OCI-M1 (cell line): ENCODE measurements at regions not wholly inside any gene's neighbourhood (a gene's known extent, or its start where the extent isn't known, plus 50 kb on each side); places are given as distances from the start of the nearest gene placed in this dataset.
"Not testable (repeated sequence)": the region's sequence is repeated elsewhere in the genome, so short reads cannot be mapped to it uniquely, and the experiment has no call there.

Experiments
- DNase-seq: peaks from one replicate; lab custom pipeline; 2025; lab: John Stamatoyannopoulos, UW

DNA sequence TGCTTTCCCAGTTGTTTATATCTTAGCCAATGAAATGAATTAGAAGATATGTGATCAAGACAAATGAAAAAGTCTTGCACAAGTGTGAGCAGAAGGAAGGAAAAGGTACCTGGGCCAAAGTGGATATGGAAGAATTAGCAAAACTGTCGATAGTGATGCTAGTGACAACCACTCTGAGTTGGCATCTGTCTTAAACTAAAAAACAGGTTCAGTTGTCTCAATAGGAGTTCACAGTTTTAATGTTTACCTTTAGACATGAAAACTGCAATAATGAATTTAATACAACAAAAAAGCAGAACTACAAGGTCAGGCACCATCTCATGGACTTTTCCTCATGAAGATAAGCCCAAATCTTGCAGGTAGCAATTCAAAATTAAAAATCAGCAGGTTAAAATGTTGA lies 688.5 kb downstream of the EFNB2 start:
- DNase-seq = no peak

DNA sequence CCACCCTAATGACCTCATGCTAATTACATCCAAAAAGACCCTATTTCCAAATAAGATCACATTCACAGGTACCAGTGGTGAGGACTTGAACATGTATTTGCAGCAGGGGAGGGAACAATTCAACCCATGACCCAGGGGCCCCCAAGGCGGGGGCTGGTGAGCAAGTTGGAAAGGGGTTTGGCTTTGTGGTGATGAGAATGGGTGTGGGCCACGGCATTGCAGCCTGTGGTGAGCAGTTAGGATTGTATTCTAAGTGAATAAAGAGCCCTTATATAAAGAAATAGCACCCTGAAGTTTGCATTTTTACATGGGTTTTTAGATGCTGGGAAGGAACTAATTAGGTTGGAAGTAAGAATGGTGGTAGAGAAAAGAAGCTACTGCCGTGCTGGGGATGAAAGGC lies 694.2 kb downstream of the EFNB2 start:
- DNase-seq = no peak

DNA sequence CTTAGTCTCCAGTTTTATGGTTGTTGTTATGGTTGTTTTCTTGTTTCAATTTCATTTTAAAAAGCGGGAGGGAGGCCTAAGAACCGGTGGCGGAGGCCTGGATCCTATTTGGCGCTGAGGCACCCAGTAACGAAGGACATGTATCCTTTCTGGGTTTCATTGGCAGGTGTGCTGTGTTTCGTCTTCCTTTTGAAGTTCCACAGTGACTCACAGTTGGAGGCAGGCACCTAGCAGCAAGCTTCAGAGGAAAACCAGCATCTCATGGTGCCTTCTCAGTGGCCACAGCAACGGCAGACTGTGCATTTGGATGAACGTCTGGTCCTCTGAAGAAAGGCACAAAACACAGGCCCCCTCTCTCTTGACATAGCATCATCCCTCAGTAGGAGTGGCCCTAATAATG lies 697.2 kb downstream of the EFNB2 start:
- DNase-seq = no peak

DNA sequence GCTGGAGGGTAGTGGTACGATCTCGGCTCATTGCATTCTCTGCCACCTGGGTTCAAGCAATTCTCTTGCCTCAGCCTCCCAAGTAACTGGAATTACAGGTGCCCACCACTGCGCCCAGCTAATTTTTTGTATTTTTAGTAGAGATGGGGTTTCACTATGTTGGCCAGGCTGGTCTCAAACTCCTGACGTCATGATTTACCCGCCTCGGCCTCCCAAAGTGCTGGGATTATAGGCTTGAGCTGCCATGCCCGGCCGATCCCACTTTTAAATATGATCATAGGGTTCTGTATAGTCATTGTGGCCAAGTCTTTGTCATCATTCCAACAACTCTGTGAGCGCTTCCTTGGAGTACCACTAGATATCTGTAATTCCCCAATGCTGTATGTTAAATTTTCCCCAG lies 698.2 kb downstream of the EFNB2 start:
- not testable (repeated sequence) for DNase-seq

DNA sequence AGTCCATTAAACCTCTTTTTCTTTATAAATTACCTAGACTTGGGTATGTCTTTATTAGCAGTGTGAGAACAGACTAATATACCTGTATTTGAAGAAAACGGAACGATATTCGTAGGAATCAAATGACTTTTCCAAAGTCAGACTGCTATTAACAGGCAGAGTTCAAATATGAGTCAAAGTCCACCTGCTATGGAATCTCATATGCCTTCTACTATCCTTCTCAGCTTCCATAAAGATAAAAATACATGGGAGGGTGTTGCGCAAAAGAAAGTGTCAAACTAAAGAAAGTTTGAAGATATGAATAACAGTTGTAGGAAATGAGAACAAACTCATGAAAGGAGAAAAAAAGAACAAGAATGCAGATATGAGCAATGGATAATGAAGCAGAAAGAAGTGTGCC lies 704.6 kb downstream of the EFNB2 start:
- DNase-seq = no peak

DNA sequence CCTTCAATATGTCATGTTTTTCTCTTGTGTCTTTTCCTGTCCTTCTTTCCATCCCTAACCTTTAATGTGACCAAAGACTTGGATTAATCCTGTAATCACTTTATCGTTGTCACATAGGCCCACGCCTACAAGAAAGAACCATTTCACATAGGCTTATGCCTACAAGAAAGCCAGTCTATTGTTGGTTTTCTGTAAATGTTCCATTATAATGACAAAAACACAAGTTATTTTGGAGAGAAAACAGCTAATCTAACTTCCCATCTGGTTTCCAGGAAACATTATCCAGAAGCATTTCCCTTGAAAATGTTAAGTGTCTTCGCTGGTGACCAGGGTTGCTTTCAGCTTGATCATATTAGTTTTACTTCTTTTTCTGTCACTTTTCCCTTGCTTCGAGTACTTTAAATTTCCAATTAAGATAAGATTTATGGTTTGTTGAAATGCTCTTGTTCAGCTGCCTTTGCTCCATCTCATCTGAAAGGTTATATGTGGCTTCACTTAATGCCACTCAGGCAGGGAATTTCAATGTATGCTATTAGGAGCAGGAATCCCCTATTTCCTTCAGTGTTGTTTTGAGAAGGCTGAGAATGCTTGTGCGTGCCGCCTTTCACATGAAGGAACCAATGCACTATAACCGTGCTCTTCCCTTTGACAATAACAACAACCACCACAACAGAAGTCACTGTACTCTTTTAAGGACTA lies 708.2 kb downstream of the EFNB2 start:
- no peak for DNase-seq

DNA sequence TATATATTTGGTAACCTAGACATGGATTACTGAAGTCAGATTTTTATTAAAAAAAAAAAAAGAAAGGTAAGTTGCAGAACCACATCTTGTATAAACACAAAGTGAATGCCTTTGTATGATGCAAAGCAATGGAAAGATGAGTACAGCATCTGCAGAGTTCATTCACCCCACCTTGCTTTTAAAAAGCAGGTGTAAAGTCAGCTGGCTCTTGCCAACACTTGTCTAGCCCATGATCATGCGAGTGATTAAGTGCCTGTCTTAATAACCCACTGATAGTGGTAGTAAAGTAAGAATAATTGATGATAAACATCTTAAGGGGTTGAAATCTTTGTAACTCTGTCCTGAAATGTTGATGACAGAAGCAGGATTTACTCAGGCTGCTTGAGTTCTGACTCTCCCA lies 710.4 kb downstream of the EFNB2 start:
- no peak for DNase-seq

DNA sequence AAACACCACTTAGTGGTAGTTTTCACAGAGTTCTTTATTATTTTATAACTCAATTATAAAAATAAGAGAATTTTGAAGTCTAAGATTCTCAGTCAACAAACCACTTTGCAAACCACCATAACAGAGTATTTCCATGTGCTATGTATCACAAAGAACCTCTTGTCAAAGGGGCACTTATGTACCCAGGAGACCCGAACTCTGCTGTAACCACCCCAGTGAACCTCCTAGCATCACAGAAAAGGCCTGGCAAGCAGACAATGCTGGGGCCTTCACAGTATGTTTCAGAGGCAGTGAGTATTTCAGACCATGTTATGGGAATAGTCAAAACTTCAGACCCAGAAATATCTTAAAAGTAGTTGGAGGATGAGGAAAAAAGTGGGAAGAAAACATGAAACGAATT lies 714.1 kb downstream of the EFNB2 start:
- DNase-seq = no peak

DNA sequence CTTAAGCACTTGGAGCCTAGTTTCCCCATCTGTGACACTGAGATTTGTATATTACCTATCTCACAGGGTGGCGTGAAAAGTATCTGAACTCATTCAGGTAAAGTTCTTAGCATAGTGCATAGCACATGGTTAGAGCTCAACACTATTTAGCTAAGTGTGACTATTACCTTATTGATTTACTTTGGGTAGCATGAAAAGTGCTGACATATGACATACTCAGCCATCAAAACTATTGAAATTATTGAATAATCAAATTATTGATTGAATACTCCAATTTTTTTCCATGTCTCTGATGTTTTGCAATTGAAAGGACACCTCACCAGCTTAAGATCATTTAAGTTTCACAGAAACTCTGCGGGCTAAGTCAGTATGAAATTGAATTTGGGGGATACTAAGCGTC lies 715.0 kb downstream of the EFNB2 start:
- DNase-seq = no peak

DNA sequence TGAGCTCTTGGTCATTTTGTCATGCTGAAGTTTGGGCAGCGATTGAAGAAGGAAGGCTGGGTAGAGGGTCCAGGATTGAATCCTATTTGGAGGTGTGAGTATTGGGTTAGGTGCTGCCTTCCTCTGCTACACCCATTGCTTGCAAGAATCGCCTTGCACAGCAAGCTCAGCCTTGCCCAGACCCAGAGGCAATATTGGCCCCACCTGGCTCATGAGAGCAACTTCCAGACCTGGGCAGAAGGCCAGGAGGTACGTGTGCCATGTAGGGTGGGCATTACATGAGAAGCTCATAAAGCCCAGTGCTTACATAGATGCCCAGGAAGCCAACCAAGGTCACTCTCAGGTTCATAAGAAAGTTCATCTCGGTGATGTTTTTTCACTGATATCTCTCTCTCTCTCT lies 718.0 kb downstream of the EFNB2 start:
- DNase-seq = no peak

DNA sequence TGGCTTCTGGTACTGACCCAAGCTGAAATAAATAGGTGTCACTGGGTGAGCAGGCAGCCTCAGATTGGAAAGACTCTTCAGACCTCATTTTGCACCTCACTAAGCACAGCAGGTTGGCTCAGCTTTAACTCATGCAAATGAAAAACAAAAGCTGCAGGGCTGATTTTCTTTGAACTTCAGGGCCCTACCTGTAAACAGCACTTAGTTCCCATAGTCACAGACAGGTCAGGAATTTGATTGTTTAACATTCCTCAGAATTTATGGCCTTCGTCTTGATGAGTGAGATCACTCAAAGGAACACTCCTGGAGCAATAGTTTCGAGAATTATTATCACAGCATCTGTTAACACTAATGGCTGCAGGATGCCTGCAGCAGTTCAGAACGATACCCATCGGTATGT lies 718.5 kb downstream of the EFNB2 start:
- DNase-seq = no peak

DNA sequence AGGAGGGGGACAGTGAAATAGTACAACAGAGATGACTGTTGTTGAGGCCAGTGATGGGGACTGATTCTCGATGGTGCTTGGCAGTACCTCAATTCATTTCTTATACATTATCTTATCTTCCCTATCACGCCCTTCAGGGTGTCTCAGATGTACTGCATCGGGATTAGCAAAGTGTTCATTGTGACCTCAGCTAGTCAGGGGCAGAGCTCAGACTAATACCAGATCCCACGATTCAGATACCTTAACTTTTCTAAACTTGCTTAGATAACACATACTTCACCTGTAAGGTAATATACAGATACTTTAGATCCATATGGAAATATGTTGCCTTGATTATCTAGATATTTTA lies 720.6 kb downstream of the EFNB2 start:
- DNase-seq = no peak

DNA sequence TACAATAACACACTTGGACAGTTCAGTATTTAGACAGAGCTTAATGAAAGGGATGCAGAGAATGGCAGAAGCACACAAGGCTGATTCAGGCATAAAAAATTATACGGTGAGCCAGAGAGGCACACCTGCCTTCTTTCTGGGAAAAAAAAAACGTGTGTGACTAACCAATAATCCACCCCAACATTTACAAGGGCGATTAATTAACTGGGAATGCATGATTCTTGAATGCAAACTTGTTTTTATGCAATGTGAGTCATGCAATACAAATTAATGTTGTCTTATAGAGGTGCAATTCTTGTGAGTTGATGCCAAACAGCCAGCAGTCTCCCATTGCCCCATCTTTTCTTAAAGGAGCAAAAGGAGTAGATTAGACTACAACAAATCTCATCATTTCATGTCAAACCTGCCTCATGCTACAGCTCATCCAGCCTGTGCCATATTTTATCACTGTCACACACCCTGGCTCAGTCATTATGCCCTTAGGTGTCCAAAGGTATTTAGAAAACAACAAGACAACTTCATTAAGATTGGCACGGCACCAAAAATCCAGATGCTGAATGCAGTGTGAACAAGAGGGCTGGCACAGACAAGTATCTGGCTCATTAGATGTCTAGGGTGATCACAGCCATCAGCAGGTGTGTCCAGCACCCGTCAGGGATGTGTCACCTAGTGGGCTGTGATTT lies 721.1 kb downstream of the EFNB2 start:
- no peak for DNase-seq

DNA sequence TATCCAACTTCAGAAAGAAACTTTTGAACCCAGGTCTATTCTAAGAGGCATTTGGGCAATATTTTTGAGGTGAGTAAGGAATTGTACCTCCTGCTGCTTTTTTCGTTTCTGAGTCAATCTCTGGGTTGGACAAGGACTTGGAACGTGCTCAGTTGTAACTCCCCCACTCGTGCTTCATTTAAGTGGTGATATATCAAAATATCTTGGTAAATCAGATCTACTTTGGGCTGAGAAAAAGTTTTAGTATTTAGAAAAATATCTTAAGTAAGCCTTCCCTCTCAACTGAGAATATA lies 728.9 kb downstream of the EFNB2 start:
- DNase-seq = no peak

DNA sequence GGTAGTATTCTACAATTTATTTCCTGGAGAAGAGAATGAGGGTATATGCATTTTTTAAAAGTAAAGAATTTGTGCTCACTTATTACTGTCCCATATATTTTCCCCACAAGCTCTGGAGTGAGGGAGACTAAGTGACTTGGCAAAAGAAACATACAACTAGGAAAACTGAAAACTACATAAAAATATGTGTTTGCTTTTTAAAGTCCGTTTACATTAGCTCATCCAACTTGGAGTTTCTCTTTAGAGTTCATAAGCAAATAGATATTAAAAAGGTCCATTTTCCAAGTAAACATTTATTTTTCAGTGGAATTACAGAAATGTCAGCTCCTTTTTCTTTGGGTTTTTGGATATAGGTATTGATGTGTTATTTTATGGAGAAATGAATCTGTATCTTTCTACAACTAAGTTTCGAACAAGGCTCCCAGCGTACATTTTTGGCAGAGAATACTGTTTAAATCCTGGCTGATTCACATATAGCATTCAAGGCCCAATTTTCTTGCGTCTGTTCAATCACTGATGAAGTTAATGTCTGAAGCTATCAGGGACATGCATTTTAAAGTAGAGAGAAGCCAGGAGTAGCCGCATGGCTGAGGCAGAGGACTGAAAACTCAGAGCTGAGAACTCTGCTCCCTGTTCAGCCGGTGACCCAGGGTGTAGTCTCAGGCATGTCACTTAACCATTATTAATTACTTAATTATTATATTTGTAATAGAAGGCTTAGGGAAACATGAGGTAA lies 729.4 kb downstream of the EFNB2 start:
- no peak for DNase-seq

DNA sequence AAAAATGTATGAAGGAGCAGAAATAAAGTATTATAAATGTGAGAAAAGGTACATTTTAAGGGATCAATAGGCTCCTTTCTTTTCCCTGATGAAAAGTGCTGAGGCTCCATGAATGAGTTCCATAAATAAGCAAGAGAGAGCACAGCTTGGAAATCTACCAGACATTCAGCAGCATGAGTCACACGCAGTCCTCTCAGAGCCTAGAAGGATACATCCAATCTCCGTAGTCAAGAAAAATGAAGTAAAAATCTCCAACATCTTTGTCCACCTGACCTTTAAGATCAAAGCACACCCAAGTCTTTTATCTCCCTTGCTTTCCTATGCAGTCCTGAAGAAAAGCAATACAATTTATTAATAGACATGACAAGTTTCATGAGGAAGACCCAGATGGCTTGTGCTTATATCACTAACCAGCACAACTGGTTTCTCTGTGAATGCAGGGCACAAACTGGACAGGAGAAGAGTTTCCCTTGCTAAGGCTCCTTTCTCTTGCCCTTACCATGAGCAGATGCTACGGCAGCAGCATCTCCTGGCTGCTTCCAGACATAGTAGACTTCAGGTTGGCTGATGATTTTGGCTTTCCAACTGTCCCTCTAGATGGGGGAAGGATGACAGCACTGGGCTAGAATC lies 730.8 kb downstream of the EFNB2 start:
- no peak for DNase-seq

DNA sequence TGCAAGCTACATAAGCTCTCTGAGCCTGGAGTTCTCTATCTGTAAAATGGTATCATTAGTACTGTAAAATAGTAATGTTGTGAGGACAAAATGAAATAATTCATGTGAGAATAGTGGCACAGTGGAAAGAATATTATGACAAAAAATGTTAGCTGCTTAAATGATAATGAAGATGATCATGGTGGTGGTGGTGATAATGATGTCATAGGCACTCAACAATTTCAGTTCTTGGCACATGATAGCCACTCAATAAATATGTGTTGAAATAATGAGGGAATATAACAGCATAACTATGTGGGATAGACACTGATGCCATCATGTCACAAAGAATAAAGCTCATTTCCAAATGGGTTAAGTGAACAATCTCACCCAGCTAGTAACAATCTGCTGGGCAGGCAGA lies 736.3 kb downstream of the EFNB2 start:
- no peak for DNase-seq

DNA sequence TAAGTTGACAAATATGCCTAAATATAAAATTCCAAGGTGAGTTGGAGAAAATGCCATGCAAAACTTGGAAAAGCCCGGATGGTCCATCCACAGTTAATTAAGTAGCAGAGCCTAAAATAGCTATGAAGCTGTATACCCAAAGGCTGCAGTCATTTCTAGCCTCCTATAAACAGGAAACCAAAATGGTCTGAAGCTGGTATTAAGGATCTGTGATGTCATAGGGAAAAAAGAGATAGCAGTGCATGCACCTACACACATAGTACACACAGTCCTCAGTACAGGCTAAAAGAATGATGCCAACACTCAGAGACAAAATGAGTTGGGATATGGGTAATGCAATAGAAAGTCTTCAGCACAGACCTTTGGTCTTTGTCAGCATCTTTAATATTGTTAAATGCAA lies 736.9 kb downstream of the EFNB2 start:
- DNase-seq = no peak

DNA sequence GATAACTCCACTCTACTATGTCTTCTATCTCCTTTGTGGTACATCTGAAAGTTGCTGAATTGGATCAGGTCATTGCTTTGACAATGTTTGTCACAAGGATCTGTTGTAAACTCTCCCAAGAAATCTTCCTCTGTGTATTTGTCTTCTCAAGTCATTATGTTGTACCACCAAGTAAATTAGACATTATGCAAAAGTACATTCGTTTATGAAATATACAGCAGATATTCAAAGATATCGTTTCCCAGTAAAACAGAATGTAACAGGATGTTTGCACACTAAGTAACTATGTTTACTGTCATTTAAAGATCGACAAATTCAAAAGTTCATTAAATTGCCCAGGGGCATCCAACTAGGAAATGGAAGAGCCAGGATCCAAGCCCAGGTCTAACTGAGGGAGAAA lies 739.4 kb downstream of the EFNB2 start:
- no peak for DNase-seq

DNA sequence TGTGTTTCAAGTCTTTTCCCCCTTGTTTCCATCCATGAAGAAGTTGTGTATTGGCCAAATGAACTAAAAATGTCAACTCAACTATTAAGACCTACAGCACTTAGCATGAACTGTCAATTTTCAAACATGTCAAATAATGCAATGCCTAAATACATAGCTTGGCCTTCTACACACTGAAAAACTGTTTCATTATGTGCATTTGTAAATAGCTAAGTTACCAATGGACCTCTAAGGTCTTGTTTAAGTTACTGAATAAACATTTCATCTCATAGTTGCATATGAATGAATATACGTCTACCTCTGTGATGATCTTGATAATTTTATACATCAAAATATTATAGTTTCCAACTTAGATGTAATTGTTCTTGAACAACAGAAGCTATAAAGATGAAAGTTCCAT lies 744.5 kb downstream of the EFNB2 start:
- no peak for DNase-seq

DNA sequence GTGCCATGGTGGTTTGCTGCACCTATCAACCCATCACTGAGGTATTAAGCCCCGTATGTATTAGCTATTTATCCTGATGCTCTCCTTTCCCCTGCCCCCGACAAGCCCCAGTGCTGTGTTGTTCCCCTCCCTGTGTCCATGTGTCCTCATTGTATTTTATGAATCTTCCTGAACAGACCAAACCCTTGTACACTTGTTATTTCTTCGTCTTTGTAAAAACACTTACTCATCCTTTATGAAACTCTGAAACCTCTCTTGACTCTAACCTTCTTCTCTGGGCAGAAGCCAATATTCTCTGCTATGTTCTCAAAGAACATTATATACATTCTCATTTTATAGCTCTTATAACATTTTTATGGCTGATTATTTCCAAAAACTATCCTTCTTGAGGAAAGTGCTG lies 746.9 kb downstream of the EFNB2 start:
- DNase-seq = no peak

DNA sequence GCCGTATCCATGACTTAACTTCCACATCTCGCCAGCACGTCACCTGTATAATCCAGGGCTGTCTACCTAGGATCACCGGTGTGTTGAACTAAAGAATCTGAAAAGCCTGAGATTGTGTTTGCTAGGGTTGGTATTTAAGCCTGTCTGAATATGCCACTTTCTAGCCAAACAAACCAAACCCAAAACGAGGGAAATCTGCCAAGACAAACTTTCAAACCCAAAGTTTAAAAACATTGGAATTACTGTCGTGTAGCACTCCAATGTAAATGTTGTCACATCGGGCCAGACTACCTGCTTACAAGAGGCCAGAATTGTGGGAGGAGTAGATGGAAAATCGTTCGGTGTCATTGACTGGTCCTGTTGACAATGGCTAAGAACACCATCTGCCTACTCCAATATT lies 747.8 kb downstream of the EFNB2 start:
- DNase-seq = no peak

DNA sequence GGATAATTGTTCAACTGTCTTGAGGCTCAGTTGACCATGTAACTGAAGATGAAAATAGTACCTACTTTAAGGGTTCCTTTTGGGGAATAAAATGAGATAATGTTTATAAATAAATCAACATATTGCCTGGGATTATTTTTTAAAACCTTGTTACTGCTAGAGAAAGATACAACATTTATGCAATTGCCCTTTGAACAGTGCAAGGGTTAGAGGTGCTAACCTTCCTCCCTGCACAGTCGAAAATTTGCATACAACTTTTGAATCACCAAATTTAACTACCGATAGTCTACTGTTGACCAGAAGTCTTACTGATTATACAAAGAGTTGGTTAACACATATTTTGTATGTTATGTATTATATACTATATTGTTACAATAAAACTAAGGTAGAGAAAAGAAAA lies 750.0 kb downstream of the EFNB2 start:
- DNase-seq = no peak
